Smooth muscle cell (in vitro differentiated cells): ENCODE measurements at regions not wholly inside any gene's neighbourhood (a gene's known extent, or its start where the extent isn't known, plus 50 kb on each side); places are given as distances from the start of the nearest gene placed in this dataset.

Source experiments
- DNase-seq: peaks from one replicate; lab custom pipeline; 2025; ENCODE audit not compliant: unreplicated experiment; lab: John Stamatoyannopoulos, UW
- H2AFZ ChIP-seq: fragments of 200-600 bp; sonication (generic); 2 replicates; pipeline ENCODE4 v1.6.0; 2016; ENCODE audit warnings: antibody characterized with exemption, low read depth, mild to moderate bottlenecking
- H3F3A ChIP-seq: fragments of 200-600 bp; sonication (generic); 2 replicates; pipeline ENCODE4 v1.6.0; 2017; ENCODE audit warnings: antibody characterized with exemption, low read depth
- H3K27ac ChIP-seq: fragments of 200-600 bp; sonication (generic); 2 replicates; pipeline ENCODE4 v1.5.1; 2016; ENCODE audit warnings: low read depth, mild to moderate bottlenecking
- H3K27me3 ChIP-seq: fragments of 200-600 bp; sonication (generic); 2 replicates; pipeline ENCODE4 v1.6.1; 2016; ENCODE audit warnings: low read depth, mild to moderate bottlenecking
- H3K36me3 ChIP-seq: fragments of 200-600 bp; sonication (generic); 2 replicates; pipeline ENCODE4 v1.5.1; 2016; ENCODE audit warnings: low read depth
- H3K4me1 ChIP-seq: fragments of 200-600 bp; sonication (generic); 2 replicates; pipeline ENCODE4 v1.5.1; 2016; ENCODE audit warnings: low read depth
- H3K4me2 ChIP-seq: fragments of 200-600 bp; sonication (generic); 2 replicates; pipeline ENCODE4 v1.6.0; 2016; ENCODE audit warnings: mild to moderate bottlenecking
- H3K4me3 ChIP-seq: fragments of 200-600 bp; sonication (generic); 2 replicates; pipeline ENCODE4 v1.5.1; 2016; ENCODE audit warnings: mild to moderate bottlenecking
- H3K79me2 ChIP-seq: fragments of 200-600 bp; sonication (generic); 2 replicates; pipeline ENCODE4 v1.6.0; 2016; ENCODE audit warnings: low read depth, mild to moderate bottlenecking
- H3K9ac ChIP-seq: fragments of 200-600 bp; sonication (generic); 2 replicates; pipeline ENCODE4 v1.6.0; 2016; ENCODE audit warnings: low read depth
- H3K9me3 ChIP-seq: fragments of 200-600 bp; sonication (generic); replicated peaks from 2 replicates; pipeline ENCODE4 v1.5.1; 2016; ENCODE audit warnings: low read depth
- H4K20me1 ChIP-seq: fragments of 200-600 bp; sonication (generic); 2 replicates; pipeline ENCODE4 v1.6.0; 2016; ENCODE audit warnings: low read depth
- CTCF ChIP-seq: fragments of 200-600 bp; sonication (generic); IDR thresholded peaks from 2 replicates; pipeline ENCODE4 v1.5.1; 2017; ENCODE audit warnings: borderline replicate concordance, mild to moderate bottlenecking, antibody characterized with exemption; ENCODE audit not compliant: insufficient read depth, poor library complexity, severe bottlenecking
- WGBS: methylation state at CpG from one replicate; pipeline ENCODE4 v1.1.7; 2016; ENCODE audit warnings: low lambda C conversion rate; 5-methylcytosine and 5-hydroxymethylcytosine counted together

- no peak for TF ChIP-seq CTCF
- H3F3A ChIP-seq = no peaks in the 10 kb centered on the region
- no peaks in the 10 kb centered on the region for H3K9me3 ChIP-seq
Measured at GRCh38 chr4:57602141-57602540, 492.0 kb upstream of the IGFBP7 start.

GRCh38 chr4:57591073-57591472 is 480.9 kb upstream of the IGFBP7 start:
- Histone ChIP-seq H3K4me3 (no peak overlapping the region), H4K20me1 (no peaks in the 10 kb centered on the region), H3K9ac (no peak overlapping the region), H3K4me1 (no peaks in the 10 kb centered on the region), H3K27me3 (no peaks in the 10 kb centered on the region), H3K36me3 (no peaks in the 10 kb centered on the region), H2AFZ (no peak overlapping the region), H3F3A (no peaks in the 10 kb centered on the region), H3K27ac (no peak overlapping the region), H3K4me2 (no peak overlapping the region), H3K9me3 (no peaks in the 10 kb centered on the region), H3K79me2 (no peaks in the 10 kb centered on the region)
- DNase-seq = no peak
- WGBS = 69% methylated on average over 4 of the region's 4 CpGs
- TF ChIP-seq CTCF = no peak

More at GRCh38 chr4:57602141-57602540, 492.0 kb upstream of the IGFBP7 start:
- H3K27me3 ChIP-seq = no peaks in the 10 kb centered on the region
- no peaks in the 10 kb centered on the region for H3K36me3 ChIP-seq
- no peak overlapping the region for H3K4me2 ChIP-seq
- no peaks in the 10 kb centered on the region for H4K20me1 ChIP-seq
- H3K4me3 ChIP-seq = no peak overlapping the region
- no peaks in the 10 kb centered on the region for H3K79me2 ChIP-seq
- H2AFZ ChIP-seq = no peak overlapping the region
- H3K9ac ChIP-seq = no peak overlapping the region
- WGBS = 100% methylated on average over 1 of the region's 1 CpG
- no peak for DNase-seq
- no peak overlapping the region for H3K27ac ChIP-seq
- peaks cover 3% of the 10 kb centered on the region for H3K4me1 ChIP-seq

GRCh38 chr4:57588557-57588956 is 478.4 kb upstream of the IGFBP7 start:
- Histone ChIP-seq H3K4me2 (no peak overlapping the region), H2AFZ (no peak overlapping the region), H3K9me3 (no peaks in the 10 kb centered on the region), H3K4me1 (no peaks in the 10 kb centered on the region), H3K36me3 (no peaks in the 10 kb centered on the region), H3K27me3 (no peaks in the 10 kb centered on the region), H3K79me2 (no peaks in the 10 kb centered on the region), H3K27ac (no peak overlapping the region), H3K4me3 (no peak overlapping the region), H3F3A (no peaks in the 10 kb centered on the region), H3K9ac (no peak overlapping the region), H4K20me1 (no peaks in the 10 kb centered on the region)
- no peak for DNase-seq
- no peak for TF ChIP-seq CTCF

GRCh38 chr4:57580710-57581599 is 470.8 kb upstream of the IGFBP7 start:
- Histone ChIP-seq H3K4me1 (no peaks in the 10 kb centered on the region), H3F3A (no peaks in the 10 kb centered on the region), H3K4me2 (no peak overlapping the region), H3K4me3 (no peak overlapping the region), H3K9me3 (no peaks in the 10 kb centered on the region), H3K36me3 (no peaks in the 10 kb centered on the region), H3K27me3 (no peaks in the 10 kb centered on the region), H3K9ac (no peak overlapping the region), H2AFZ (no peak overlapping the region), H4K20me1 (no peaks in the 10 kb centered on the region), H3K27ac (no peak overlapping the region), H3K79me2 (no peaks in the 10 kb centered on the region)
- no peak for TF ChIP-seq CTCF
- no peak for DNase-seq
